H1 (cell line): ENCODE measurements at regions not wholly inside any gene's neighbourhood (a gene's known extent, or its start where the extent isn't known, plus 50 kb on each side); places are given as distances from the start of the nearest gene placed in this dataset.

Experiments used
- BRCA1 ChIP-seq: IDR thresholded peaks from 2 replicates; pipeline ENCODE4 v1.6.1; 2012; ENCODE audit warnings: low read depth, low read length, improper control_type of control experiment
- CBX5 ChIP-seq: fragments of 300-800, 300-1000 bp; sonication (generic); IDR thresholded peaks from 2 replicates; pipeline ENCODE4 v1.7.1; 2016; ENCODE audit warnings: antibody characterized with exemption, low read length, low read depth
- EGR1 ChIP-seq: IDR thresholded peaks from 2 replicates; pipeline ENCODE4 v1.6.1; 2011; ENCODE audit warnings: low read depth, low read length, borderline replicate concordance
- FOSL1 ChIP-seq: IDR thresholded peaks from 2 replicates; pipeline ENCODE4 v1.6.1; 2011; ENCODE audit warnings: mild to moderate bottlenecking, low read depth, low read length, moderate library complexity; ENCODE audit not compliant: insufficient read depth
- KDM1A ChIP-seq: fragments of 200-600, 300-600 bp; sonication (generic); IDR thresholded peaks from 2 replicates; pipeline ENCODE4 v1.7.1; 2016; ENCODE audit warnings: mild to moderate bottlenecking, low read length, borderline replicate concordance
- NANOG ChIP-seq: IDR thresholded peaks from 2 replicates; pipeline ENCODE4 v1.6.1; 2011; ENCODE audit warnings: low read length, low read depth, mild to moderate bottlenecking, inconsistent platforms; ENCODE audit not compliant: insufficient read depth, poor library complexity, severe bottlenecking
- PHF8 ChIP-seq: fragments of 200-600 bp; sonication (generic); conservative IDR thresholded peaks from 2 replicates; pipeline ENCODE4 v1.7.1; 2012; ENCODE audit warnings: low read depth, mild to moderate bottlenecking, inconsistent platforms, low read length, moderate library complexity
- POLR2AphosphoS5 ChIP-seq: IDR thresholded peaks from 2 replicates; pipeline ENCODE4 v1.6.1; 2011; ENCODE audit warnings: low read depth, low read length
- RXRA ChIP-seq: IDR thresholded peaks from 2 replicates; pipeline ENCODE4 v1.6.1; 2011; ENCODE audit warnings: low read depth, mild to moderate bottlenecking, low read length, moderate library complexity; ENCODE audit not compliant: insufficient read depth
- TAF1 ChIP-seq: IDR thresholded peaks from 2 replicates; pipeline ENCODE4 v1.6.1; 2011; ENCODE audit warnings: mild to moderate bottlenecking, low read depth, low read length
- TEAD4 ChIP-seq: IDR thresholded peaks from 2 replicates; pipeline ENCODE4 v1.6.1; 2012; ENCODE audit warnings: low read depth, low read length, inconsistent platforms, mixed read lengths

GRCh38 chr6:164106345-164106769 lies 691.8 kb downstream of the QKI start (continued):
- TF ChIP-seq PHF8, result no peak
- TF ChIP-seq FOSL1, result no peak
- TF ChIP-seq TEAD4, result no peak
- TF ChIP-seq RXRA, result no peak
- no peak for TF ChIP-seq CBX5
- TF ChIP-seq EGR1, result 0 out of 2 replicates have a peak, but pooled peaks have one; percentile 44
- TF ChIP-seq KDM1A, result peak; percentile 9; the same call in 1 of the 2 replicates
- no peak for TF ChIP-seq NANOG
- TF ChIP-seq BRCA1, result no peak
- no peak for TF ChIP-seq POLR2AphosphoS5
- no peak for TF ChIP-seq TAF1
